ENCODE measurements at regions not wholly inside any gene's neighbourhood (a gene's known extent, or its start where the extent isn't known, plus 50 kb on each side); places are given as distances from the start of the nearest gene placed in this dataset.

DNA sequence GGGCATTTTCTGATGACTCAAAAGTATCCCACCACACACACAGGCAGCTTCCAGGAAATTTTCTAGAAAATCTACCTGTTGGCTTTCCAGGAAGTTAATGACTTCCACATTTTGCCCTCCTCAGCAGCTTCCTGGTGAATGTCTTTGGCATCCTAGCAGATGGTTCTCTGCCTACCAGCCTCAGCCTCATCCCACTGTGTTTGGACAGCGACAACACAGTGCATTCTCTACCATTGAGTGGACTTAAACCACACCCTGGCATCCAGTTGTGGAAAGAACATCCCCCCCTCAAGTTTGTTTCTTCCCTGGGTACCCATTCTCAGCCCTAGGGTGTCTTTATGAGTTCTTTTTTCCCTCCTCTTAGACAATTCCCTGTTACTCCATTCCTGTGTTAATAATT lies 50.8 kb upstream of the GADL1 start:
- intact Hi-C loops (cut with micrococcal nuclease), result no loop called here
- H3K9me3 Mint-ChIP-seq, result peaks cover 7% of the 10 kb centered on the region
- no peaks in the 10 kb centered on the region for H3K4me1 Mint-ChIP-seq (ENCODE audit: low read depth)
- H3K4me3 Mint-ChIP-seq, result no peak overlapping the region
- no peaks in the 10 kb centered on the region for H3K36me3 Mint-ChIP-seq (ENCODE audit: low read depth)
- H3K27me3 Mint-ChIP-seq, result no peaks in the 10 kb centered on the region
- H3K27ac Mint-ChIP-seq, result no peak overlapping the region

DNA sequence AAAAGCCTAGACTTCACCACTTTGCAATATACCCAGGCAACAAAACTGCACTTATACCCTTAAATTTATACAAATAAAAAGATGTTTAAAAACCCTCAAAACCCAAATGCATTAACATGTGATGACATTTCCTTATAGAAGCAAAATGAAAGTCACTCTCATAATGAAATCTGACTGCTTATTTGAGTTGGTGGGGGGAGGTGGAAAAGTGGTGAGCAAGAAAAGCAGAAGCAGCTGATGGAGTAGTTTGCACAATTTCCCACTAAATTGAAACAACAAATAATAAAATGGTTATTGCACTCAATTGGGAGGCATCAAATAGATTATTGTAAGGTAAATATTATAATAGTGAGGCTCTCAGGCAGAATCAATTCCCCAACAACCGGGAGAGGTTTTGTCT lies 54.0 kb upstream of the GADL1 start:
- no peaks in the 10 kb centered on the region for H3K9me3 Mint-ChIP-seq
- no peaks in the 10 kb centered on the region for H3K27me3 Mint-ChIP-seq
- no peaks in the 10 kb centered on the region for H3K36me3 Mint-ChIP-seq (ENCODE audit: low read depth)
- H3K27ac Mint-ChIP-seq, result no peak overlapping the region
- intact Hi-C loops (cut with micrococcal nuclease), result no loop called here
- no peaks in the 10 kb centered on the region for H3K4me1 Mint-ChIP-seq (ENCODE audit: low read depth)
- H3K4me3 Mint-ChIP-seq, result no peak overlapping the region

DNA sequence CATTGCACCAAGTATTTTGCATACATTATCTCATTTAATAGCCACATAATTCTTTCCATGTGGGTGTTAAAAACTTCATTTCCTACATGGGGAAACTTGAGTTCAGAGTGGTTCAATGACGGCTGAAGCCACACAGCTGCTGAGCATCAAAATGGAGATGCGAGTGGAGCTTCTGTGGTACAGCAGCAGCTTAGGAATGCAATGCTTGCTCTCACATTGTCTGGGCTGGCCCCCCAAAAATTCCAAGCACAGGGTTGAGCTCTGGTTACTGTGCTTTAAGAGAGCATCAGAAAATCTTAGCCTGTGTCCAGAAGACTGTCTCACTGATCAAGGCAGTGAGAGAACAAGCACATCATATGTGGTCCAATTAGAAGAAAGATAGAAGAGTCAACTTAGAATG lies 57.4 kb upstream of the GADL1 start:
- Mint-ChIP-seq H3K9me3 (no peaks in the 10 kb centered on the region), H3K4me3 (no peak overlapping the region), H3K36me3 (ENCODE audit: low read depth) (no peaks in the 10 kb centered on the region), H3K4me1 (ENCODE audit: low read depth) (no peaks in the 10 kb centered on the region), H3K27ac (no peak overlapping the region), H3K27me3 (no peaks in the 10 kb centered on the region)
- intact Hi-C loops (cut with micrococcal nuclease), result no loop called here

DNA sequence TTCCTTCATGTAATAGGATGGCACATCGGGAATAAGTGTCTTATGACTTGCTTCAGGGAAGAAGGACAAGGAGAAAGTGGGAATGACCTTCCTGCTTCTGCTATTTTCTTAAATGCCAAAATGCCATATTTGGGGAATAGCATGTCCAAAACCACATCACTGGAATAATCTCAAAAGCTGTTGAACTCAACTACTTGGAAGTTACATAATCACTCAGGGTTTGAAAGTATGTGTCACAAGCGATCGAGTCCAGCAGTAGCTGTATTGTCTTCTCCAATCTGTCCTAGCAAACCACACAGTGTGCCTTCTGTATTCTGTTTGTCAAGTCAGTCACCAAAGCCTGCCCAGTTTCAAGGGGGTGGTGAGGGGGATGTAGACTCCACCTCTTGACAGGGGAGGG lies 58.3 kb upstream of the GADL1 start:
- H3K27me3 Mint-ChIP-seq, result no peaks in the 10 kb centered on the region
- no peaks in the 10 kb centered on the region for H3K36me3 Mint-ChIP-seq (ENCODE audit: low read depth)
- H3K9me3 Mint-ChIP-seq, result no peaks in the 10 kb centered on the region
- intact Hi-C loops (cut with micrococcal nuclease), result no loop called here
- H3K27ac Mint-ChIP-seq, result no peak overlapping the region
- no peaks in the 10 kb centered on the region for H3K4me1 Mint-ChIP-seq (ENCODE audit: low read depth)
- H3K4me3 Mint-ChIP-seq, result no peak overlapping the region

DNA sequence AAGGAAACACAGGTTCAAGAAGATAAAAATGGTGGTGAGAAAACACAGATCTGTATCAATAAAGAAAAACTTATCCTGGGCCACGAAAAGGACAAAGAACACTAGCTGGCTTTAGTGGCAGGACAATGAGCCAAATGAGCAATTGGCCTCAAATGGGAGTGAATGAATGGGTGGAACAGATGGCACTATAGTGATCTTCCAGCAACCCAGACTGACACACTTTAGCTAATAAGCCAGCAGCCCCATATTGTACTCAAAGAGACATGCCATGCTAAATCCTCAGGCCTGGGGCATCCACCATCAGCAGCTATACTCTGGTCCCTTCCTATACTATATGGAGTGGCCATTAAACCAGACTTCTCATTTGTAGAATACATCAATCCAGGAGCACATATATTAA lies 60.0 kb upstream of the GADL1 start:
- intact Hi-C loops (cut with micrococcal nuclease), result no loop called here
- H3K27ac Mint-ChIP-seq, result no peak overlapping the region
- no peaks in the 10 kb centered on the region for H3K4me1 Mint-ChIP-seq (ENCODE audit: low read depth)
- H3K4me3 Mint-ChIP-seq, result no peak overlapping the region
- H3K27me3 Mint-ChIP-seq, result no peaks in the 10 kb centered on the region
- no peaks in the 10 kb centered on the region for H3K36me3 Mint-ChIP-seq (ENCODE audit: low read depth)
- H3K9me3 Mint-ChIP-seq, result peaks cover 9% of the 10 kb centered on the region

DNA sequence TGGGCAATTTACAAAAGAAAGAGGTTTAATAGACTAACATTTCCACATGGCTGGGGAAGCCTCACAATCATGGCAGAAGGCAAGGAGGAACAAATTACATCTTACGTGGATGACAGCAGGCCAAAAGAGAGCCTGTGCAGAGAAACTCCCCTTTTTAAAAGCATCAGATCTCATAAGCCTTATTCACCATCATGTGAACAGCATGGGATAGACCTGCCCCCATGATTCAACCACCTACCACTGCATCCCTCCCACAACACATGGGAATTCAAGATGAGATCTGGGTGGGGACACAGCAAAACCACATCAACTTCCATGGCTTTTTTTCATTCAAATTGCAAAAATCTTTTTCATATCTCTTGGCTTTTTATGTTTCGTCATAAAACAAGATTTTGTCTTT lies 67.6 kb upstream of the GADL1 start:
- no peaks in the 10 kb centered on the region for H3K36me3 Mint-ChIP-seq (ENCODE audit: low read depth)
- no peaks in the 10 kb centered on the region for H3K4me1 Mint-ChIP-seq (ENCODE audit: low read depth)
- peaks cover 17% of the 10 kb centered on the region for H3K9me3 Mint-ChIP-seq
- H3K27ac Mint-ChIP-seq, result no peak overlapping the region
- no peaks in the 10 kb centered on the region for H3K27me3 Mint-ChIP-seq
- intact Hi-C loops (cut with micrococcal nuclease), result loop anchor here (10.0 kb wide), 1 partner anchor 163 kb away; no protein-coding TSS in a partner anchor
- H3K4me3 Mint-ChIP-seq, result no peak overlapping the region

DNA sequence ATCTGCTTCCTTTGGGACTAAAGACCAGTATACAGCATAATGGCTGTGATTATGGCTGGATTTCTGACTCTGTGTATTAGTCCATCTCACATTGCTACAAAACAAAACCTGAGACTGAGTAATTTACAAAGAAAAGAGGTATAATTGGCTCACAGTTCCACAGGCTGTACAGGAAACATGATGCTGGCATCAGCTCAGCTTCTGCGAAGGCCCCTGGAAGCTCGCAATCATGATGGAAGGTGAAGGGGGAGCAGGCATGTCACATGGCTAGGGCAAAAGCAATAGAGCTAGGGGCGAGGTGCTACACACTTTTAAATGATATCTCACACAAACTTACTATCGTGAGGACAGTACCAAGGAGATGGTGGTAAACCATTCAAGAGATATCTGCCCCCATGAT lies 68.0 kb upstream of the GADL1 start:
- Mint-ChIP-seq H3K36me3 (ENCODE audit: low read depth) (no peaks in the 10 kb centered on the region), H3K9me3 (peaks cover 17% of the 10 kb centered on the region), H3K27me3 (no peaks in the 10 kb centered on the region), H3K4me1 (ENCODE audit: low read depth) (no peaks in the 10 kb centered on the region), H3K4me3 (no peak overlapping the region), H3K27ac (no peak overlapping the region)
- intact Hi-C loops (cut with micrococcal nuclease), result loop anchor here (10.0 kb wide), 1 partner anchor 162 kb away; no protein-coding TSS in a partner anchor

DNA sequence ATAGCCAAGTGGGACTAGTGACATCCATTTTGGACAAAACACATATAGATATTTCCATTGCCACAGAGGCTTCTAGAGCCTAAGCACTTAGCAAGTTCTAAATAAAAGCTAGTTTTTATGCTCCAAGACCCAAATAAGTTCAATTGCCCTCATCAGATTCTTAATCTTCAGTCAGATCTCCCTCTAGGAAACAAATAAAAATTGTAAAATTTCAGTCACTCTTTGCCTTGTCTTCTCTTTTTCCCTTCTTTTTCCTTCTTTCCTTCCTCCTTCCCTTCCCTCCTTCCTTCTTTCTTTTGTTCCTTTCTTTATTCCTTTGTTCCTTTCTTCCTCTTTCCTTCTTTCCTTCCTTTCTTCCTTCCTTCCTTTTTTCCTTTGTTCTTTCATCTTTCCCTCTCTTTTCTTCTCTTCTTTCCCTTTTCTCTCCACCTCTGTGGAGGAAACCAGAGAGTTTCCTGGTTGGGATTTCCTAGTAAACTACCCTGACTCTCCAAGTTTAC lies 68.8 kb upstream of the GADL1 start:
- intact Hi-C loops (cut with micrococcal nuclease), result loop anchor here (10.0 kb wide), 1 partner anchor 162 kb away; no protein-coding TSS in a partner anchor
- Mint-ChIP-seq H3K4me1 (ENCODE audit: low read depth) (no peaks in the 10 kb centered on the region), H3K27me3 (no peaks in the 10 kb centered on the region), H3K36me3 (ENCODE audit: low read depth) (no peaks in the 10 kb centered on the region), H3K4me3 (no peak overlapping the region), H3K9me3 (peaks cover 14% of the 10 kb centered on the region), H3K27ac (no peak overlapping the region)

DNA sequence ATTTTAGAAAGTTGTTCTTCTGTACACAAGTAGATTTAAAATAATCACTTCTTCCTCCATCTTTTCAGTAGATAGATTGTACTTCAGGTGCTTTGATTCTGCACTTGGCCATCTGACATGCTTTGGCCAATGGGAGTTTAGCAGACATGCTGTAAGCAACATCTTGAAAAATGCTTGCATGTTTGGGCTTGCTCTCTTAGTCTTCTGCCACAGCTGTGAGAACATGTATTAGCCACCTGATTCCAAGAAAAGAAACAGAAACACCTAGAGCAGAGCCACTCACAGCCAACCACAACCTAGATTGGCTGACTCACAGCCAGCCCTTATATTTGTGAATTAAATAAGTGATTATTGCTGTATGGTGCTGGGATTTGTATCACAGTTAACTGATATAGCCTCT lies 70.2 kb upstream of the GADL1 start:
- intact Hi-C loops (cut with micrococcal nuclease), result loop anchor here (10.0 kb wide), 1 partner anchor 160 kb away; no protein-coding TSS in a partner anchor
- Mint-ChIP-seq H3K9me3 (peaks cover 8% of the 10 kb centered on the region), H3K27me3 (no peaks in the 10 kb centered on the region), H3K27ac (no peak overlapping the region), H3K4me3 (no peak overlapping the region), H3K36me3 (ENCODE audit: low read depth) (no peaks in the 10 kb centered on the region), H3K4me1 (ENCODE audit: low read depth) (no peaks in the 10 kb centered on the region)

DNA sequence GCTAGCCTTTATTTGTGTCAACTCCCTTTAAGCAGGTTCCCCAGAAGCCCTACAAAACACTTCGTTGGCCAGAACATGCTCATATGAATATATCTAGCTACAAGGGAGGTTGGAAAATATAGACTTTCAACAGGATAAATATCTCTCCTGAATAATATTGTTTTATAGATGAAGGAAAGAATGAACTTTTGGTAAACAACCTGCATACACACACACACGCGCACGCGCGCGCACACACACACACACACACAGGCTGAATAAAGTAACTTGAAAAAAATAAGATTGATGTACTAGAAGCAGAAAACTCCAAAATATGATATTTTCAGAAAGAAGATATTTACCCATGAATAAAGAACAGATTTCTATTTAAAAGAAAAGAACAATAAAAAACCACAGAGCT lies 72.4 kb upstream of the GADL1 start:
- Mint-ChIP-seq H3K4me3 (no peak overlapping the region), H3K4me1 (ENCODE audit: low read depth) (peaks cover 4% of the 10 kb centered on the region), H3K27me3 (no peaks in the 10 kb centered on the region), H3K27ac (no peak overlapping the region), H3K9me3 (peaks cover 8% of the 10 kb centered on the region), H3K36me3 (ENCODE audit: low read depth) (no peaks in the 10 kb centered on the region)
- intact Hi-C loops (cut with micrococcal nuclease), result loop anchor here (10.0 kb wide), 1 partner anchor 158 kb away; no protein-coding TSS in a partner anchor

DNA sequence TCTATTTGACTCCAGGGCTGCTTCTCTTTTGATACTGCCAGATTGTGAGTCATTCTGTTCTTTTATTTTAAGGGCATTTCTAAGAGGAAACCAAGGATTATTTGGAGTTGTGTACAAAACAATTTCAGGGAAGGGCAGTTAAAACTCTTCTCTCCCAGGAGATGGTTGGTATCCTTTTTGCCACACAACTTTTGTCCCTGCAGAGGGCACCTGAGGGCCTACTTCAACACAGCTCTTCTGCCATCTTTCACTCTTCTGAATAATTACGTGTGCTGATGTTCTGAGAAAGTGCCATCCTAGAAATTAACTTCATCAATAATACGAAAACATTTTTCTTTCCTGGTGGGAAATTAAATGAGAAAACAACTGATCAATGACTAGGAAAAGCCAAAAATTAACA lies 75.7 kb upstream of the GADL1 start:
- H3K36me3 Mint-ChIP-seq (ENCODE audit: low read depth), result no peaks in the 10 kb centered on the region
- H3K27me3 Mint-ChIP-seq, result no peaks in the 10 kb centered on the region
- intact Hi-C loops (cut with micrococcal nuclease), result no loop called here

DNA sequence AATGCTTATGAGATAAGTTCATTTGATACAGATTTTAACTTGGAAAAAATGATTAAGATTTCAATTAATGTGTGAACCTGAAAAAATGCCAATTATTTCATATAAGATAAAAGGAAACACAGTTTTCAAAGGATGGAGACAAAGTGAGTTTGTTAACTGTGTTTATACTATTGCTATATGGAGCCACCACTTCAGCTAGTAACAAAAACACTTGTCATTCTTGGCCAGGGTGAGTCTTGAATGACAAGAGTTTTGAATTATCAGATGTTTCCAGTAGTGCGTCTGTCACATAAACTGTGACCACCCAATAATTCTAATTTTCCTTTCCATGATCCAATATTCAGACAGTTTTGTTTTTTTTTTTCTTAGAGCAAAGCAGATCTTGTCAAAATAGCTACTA lies 78.0 kb upstream of the GADL1 start:
- Mint-ChIP-seq H3K36me3 (ENCODE audit: low read depth) (no peaks in the 10 kb centered on the region), H3K4me1 (ENCODE audit: low read depth) (peaks cover 4% of the 10 kb centered on the region), H3K27ac (no peak overlapping the region), H3K4me3 (no peak overlapping the region), H3K9me3 (no peaks in the 10 kb centered on the region), H3K27me3 (no peaks in the 10 kb centered on the region)
- intact Hi-C loops (cut with micrococcal nuclease), result no loop called here

More for the DNA sequence above, 75.7 kb upstream of the GADL1 start:
- Mint-ChIP-seq H3K4me1 (ENCODE audit: low read depth) (peaks cover 4% of the 10 kb centered on the region), H3K9me3 (no peaks in the 10 kb centered on the region), H3K27ac (no peak overlapping the region), H3K4me3 (no peak overlapping the region)

DNA sequence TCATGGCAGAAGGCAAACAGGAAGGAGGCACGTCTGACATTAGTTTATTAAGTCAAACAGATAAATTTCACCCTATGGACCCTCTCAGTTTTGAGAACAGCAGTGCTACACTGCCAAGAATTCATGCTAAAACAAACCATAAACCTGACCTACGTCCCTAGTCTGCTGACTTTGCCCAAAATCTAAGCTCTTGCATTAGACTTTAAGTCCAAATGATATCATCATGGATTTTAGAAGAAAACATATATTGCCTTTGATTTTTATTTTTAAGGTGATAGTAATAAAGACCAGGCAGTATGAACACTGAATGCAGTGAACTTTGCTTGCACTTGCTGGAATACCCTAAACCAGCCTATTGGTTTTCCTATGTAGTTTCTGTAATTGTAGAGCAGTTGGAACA lies 79.6 kb upstream of the GADL1 start:
- no peaks in the 10 kb centered on the region for H3K27me3 Mint-ChIP-seq
- H3K9me3 Mint-ChIP-seq, result no peaks in the 10 kb centered on the region
- H3K4me1 Mint-ChIP-seq (ENCODE audit: low read depth), result peaks cover 4% of the 10 kb centered on the region
- H3K27ac Mint-ChIP-seq, result no peak overlapping the region
- no peaks in the 10 kb centered on the region for H3K36me3 Mint-ChIP-seq (ENCODE audit: low read depth)
- H3K4me3 Mint-ChIP-seq, result no peak overlapping the region
- intact Hi-C loops (cut with micrococcal nuclease), result no loop called here

DNA sequence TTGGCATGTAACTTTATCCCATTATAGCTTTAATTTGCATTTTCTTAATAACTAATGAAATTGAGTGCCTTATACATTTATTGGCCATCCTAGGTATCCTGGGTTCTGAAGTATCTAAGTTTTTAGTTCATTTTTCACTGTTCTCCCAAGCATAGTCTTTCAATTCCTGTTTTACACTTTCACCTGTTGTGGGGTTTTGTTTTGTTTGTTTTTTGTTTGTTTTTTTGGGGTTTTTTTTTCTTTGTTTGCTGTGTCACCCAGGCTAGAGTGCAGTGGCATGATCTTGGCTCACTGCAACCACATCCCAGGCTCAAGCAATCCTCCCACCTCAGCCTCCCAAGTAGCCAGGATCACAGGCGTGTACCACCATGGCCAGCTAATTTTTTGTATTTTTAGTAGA lies 83.1 kb upstream of the GADL1 start:
- Mint-ChIP-seq H3K4me1 (ENCODE audit: low read depth) (no peaks in the 10 kb centered on the region), H3K36me3 (ENCODE audit: low read depth) (no peaks in the 10 kb centered on the region), H3K27me3 (no peaks in the 10 kb centered on the region), H3K9me3 (no peaks in the 10 kb centered on the region), H3K27ac (no peak overlapping the region), H3K4me3 (no peak overlapping the region)
- intact Hi-C loops (cut with micrococcal nuclease), result no loop called here

DNA sequence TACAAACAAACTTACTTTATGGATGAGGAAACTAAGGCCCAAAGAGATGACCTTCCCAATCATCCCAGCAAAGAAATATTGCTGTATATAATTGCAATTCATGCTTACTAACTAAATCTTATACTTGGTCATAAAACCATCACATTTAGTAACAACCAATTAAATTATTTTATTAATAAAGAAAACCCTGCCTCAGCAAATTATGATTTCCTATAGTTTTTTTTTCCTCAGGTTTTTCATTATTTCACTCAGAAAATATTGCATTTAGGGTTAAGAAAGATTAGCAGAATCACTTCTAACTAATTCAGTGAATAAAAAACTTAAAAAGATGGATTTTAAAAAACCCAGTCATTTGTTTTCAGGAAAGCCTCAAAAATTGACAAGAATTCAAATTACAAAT lies 86.5 kb upstream of the GADL1 start:
- Mint-ChIP-seq H3K36me3 (ENCODE audit: low read depth) (no peaks in the 10 kb centered on the region), H3K9me3 (no peaks in the 10 kb centered on the region), H3K4me1 (ENCODE audit: low read depth) (peaks cover 5% of the 10 kb centered on the region), H3K4me3 (no peak overlapping the region), H3K27me3 (no peaks in the 10 kb centered on the region), H3K27ac (no peak overlapping the region)
- intact Hi-C loops (cut with micrococcal nuclease), result no loop called here
